Karpas-422 (cell line): ENCODE measurements at regions not wholly inside any gene's neighbourhood (a gene's known extent, or its start where the extent isn't known, plus 50 kb on each side); places are given as distances from the start of the nearest gene placed in this dataset.

ENCODE experiments used
- DNase-seq: peaks from one replicate; pipeline ENCODE4 v3.0.0-alpha.2; 2015
- H2AFZ ChIP-seq: fragments of 200-600 bp; sonication (generic); 2 replicates; pipeline ENCODE4 v1.6.1; 2014; ENCODE audit warnings: antibody characterized with exemption, low read length, mixed read lengths
- H3K27ac ChIP-seq: fragments of 200-600 bp; sonication (generic); 2 replicates; pipeline ENCODE4 v1.5.1; 2014; ENCODE audit warnings: mild to moderate bottlenecking, low read length, moderate library complexity
- H3K27me3 ChIP-seq: fragments of 200-600 bp; sonication (generic); 2 replicates; pipeline ENCODE4 v1.6.1; 2014; ENCODE audit warnings: low read length, mixed read lengths
- H3K36me3 ChIP-seq: fragments of 200-600 bp; sonication (generic); 2 replicates; pipeline ENCODE4 v1.6.1; 2014; ENCODE audit warnings: low read length, mixed read lengths; ENCODE audit not compliant: insufficient read depth
- H3K4me1 ChIP-seq: fragments of 200-600 bp; sonication (generic); 2 replicates; pipeline ENCODE4 v1.6.1; 2014; ENCODE audit warnings: mild to moderate bottlenecking, low read length, mixed read lengths
- H3K4me2 ChIP-seq: fragments of 200-600 bp; sonication (generic); 2 replicates; pipeline ENCODE4 v1.6.1; 2014; ENCODE audit warnings: low read length, low read depth, mild to moderate bottlenecking; ENCODE audit not compliant: poor library complexity, severe bottlenecking
- H3K4me3 ChIP-seq: fragments of 200-600 bp; sonication (generic); 2 replicates; pipeline ENCODE4 v1.5.1; 2014; ENCODE audit warnings: mild to moderate bottlenecking, antibody characterized with exemption, low read length, mixed read lengths
- H3K79me2 ChIP-seq: fragments of 200-600 bp; sonication (generic); 2 replicates; pipeline ENCODE4 v1.6.1; 2014; ENCODE audit warnings: mild to moderate bottlenecking, low read length, mixed read lengths
- H3K9ac ChIP-seq: fragments of 200-600 bp; sonication (generic); 2 replicates; pipeline ENCODE4 v1.6.0; 2014; ENCODE audit warnings: low read length
- H3K9me2 ChIP-seq: fragments of 200-600 bp; sonication (generic), shearing (Covaris generic); replicated peaks from 2 replicates; pipeline ENCODE4 v1.6.0; 2014; ENCODE audit warnings: mild to moderate bottlenecking, low read length, moderate library complexity; ENCODE audit not compliant: insufficient read depth
- H3K9me3 ChIP-seq: fragments of 300-700, 200-600 bp; sonication (generic); 2 replicates; pipeline ENCODE4 v1.6.1; 2014; ENCODE audit warnings: low read length, mixed read lengths
- H4K20me1 ChIP-seq: fragments of 200-600 bp; sonication (generic); 2 replicates; pipeline ENCODE4 v1.6.1; 2014; ENCODE audit warnings: mild to moderate bottlenecking, antibody characterized with exemption, low read length, low read depth; ENCODE audit not compliant: insufficient read depth

- no peak for DNase-seq
- Histone ChIP-seq H3K27me3 (no peaks in the 10 kb centered on the region), H3K9ac (no peak overlapping the region), H3K27ac (no peak overlapping the region), H3K4me2 (no peak overlapping the region), H3K9me2 (no peaks in the 10 kb centered on the region), H2AFZ (no peak overlapping the region), H3K79me2 (no peaks in the 10 kb centered on the region), H4K20me1 (no peaks in the 10 kb centered on the region), H3K4me1 (no peaks in the 10 kb centered on the region), H3K4me3 (no peak overlapping the region), H3K36me3 (no peaks in the 10 kb centered on the region), H3K9me3 (no peaks in the 10 kb centered on the region)
Observed at GRCh38 chr3:177571944-177572315, 374.6 kb upstream of the TBL1XR1 start.

DNA sequence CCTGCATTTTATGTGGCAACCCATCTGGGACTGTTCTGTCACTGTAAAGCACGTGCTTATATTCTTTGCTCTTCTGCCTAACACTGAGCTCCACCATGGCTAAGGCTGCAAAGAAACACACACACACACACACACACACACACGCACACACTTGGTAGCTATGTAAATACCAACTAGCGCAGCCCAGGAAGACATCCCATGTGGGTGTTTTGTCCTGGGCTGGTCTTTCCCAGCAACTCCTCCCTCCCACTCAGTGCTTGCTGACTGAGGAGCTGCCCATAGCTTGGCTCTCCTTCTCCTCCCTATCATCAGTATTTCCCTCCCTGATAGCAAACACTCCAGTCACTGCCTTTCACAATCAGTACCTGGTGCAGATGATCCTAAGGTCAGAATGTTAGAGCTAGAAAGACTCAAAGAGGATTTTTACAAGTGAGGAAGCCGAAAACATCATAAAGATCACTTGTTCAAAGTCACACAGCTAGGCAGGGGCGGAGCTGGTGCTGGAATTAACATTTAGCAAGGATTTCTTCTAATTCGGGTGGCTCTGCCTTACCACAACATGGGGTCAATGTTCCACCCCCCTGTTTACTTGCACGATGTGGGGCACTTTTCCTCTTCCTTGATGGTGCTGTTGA lies 377.1 kb upstream of the TBL1XR1 start:
- Histone ChIP-seq H3K36me3 (no peaks in the 10 kb centered on the region), H3K9me3 (no peaks in the 10 kb centered on the region), H3K4me1 (no peaks in the 10 kb centered on the region), H3K9me2 (no peaks in the 10 kb centered on the region), H3K4me2 (no peak overlapping the region), H3K9ac (no peak overlapping the region), H3K27ac (no peak overlapping the region), H3K4me3 (no peak overlapping the region), H3K27me3 (no peaks in the 10 kb centered on the region), H3K79me2 (no peaks in the 10 kb centered on the region), H4K20me1 (no peaks in the 10 kb centered on the region), H2AFZ (no peak overlapping the region)
- DNase-seq: no peak

- no peaks in the 10 kb centered on the region for H3K9me2 ChIP-seq
- no peak overlapping the region for H3K4me2 ChIP-seq
- H3K27ac ChIP-seq: no peak overlapping the region
- H3K36me3 ChIP-seq: no peaks in the 10 kb centered on the region
- H3K4me1 ChIP-seq: no peaks in the 10 kb centered on the region
- no peaks in the 10 kb centered on the region for H3K79me2 ChIP-seq
- no peak overlapping the region for H2AFZ ChIP-seq
- H3K9ac ChIP-seq: no peak overlapping the region
- H3K4me3 ChIP-seq: no peak overlapping the region
- no peaks in the 10 kb centered on the region for H3K9me3 ChIP-seq
- DNase-seq: no peak
- no peaks in the 10 kb centered on the region for H4K20me1 ChIP-seq
- H3K27me3 ChIP-seq: no peaks in the 10 kb centered on the region
Observed at GRCh38 chr3:177576746-177577145, 379.5 kb upstream of the TBL1XR1 start.

GRCh38 chr3:177578488-177578887 lies 381.2 kb upstream of the TBL1XR1 start:
- no peaks in the 10 kb centered on the region for H3K9me3 ChIP-seq

GRCh38 chr3:177579419-177579818 lies 382.1 kb upstream of the TBL1XR1 start:
- DNase-seq: no peak
- no peaks in the 10 kb centered on the region for H3K4me1 ChIP-seq
- no peaks in the 10 kb centered on the region for H3K36me3 ChIP-seq
- H2AFZ ChIP-seq: no peak overlapping the region
- H3K79me2 ChIP-seq: no peaks in the 10 kb centered on the region
- no peak overlapping the region for H3K4me3 ChIP-seq
- no peaks in the 10 kb centered on the region for H3K9me2 ChIP-seq
- no peak overlapping the region for H3K4me2 ChIP-seq
- no peaks in the 10 kb centered on the region for H3K27me3 ChIP-seq
- H3K9me3 ChIP-seq: no peaks in the 10 kb centered on the region
- no peak overlapping the region for H3K27ac ChIP-seq
- no peak overlapping the region for H3K9ac ChIP-seq
- H4K20me1 ChIP-seq: no peaks in the 10 kb centered on the region

More at GRCh38 chr3:177578488-177578887, 381.2 kb upstream of the TBL1XR1 start:
- Histone ChIP-seq H3K36me3 (no peaks in the 10 kb centered on the region), H3K79me2 (no peaks in the 10 kb centered on the region), H3K9ac (no peak overlapping the region), H3K4me3 (no peak overlapping the region), H3K4me1 (no peaks in the 10 kb centered on the region), H3K27ac (no peak overlapping the region), H4K20me1 (no peaks in the 10 kb centered on the region), H3K4me2 (no peak overlapping the region), H2AFZ (no peak overlapping the region), H3K9me2 (no peaks in the 10 kb centered on the region), H3K27me3 (no peaks in the 10 kb centered on the region)
- DNase-seq: no peak

DNA sequence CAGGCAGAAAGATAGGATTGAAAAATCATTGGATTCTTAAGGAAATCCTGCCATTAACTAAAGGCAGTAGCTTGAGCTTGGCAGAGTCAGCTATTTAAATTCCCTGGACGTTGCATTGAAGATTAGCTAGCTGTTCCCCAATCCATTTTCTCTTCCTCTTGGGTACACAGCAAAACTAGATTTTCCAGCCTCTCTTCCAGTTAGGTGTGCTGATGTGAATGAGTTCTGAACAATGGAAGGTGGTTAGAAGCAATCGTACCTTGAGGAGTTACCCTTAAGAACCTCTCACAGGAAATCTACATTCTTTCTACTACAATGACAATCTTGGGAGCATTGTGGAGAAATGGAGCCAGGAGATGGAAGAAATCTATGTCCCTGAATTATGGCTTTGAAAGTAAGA lies 383.2 kb upstream of the TBL1XR1 start:
- Histone ChIP-seq H3K36me3 (no peaks in the 10 kb centered on the region), H3K9me2 (no peaks in the 10 kb centered on the region), H3K4me1 (no peaks in the 10 kb centered on the region), H3K27me3 (no peaks in the 10 kb centered on the region), H3K9ac (no peak overlapping the region), H3K79me2 (no peaks in the 10 kb centered on the region), H3K4me2 (no peak overlapping the region), H2AFZ (no peak overlapping the region), H4K20me1 (no peaks in the 10 kb centered on the region), H3K4me3 (no peak overlapping the region), H3K9me3 (no peaks in the 10 kb centered on the region), H3K27ac (no peak overlapping the region)
- DNase-seq: no peak

DNA sequence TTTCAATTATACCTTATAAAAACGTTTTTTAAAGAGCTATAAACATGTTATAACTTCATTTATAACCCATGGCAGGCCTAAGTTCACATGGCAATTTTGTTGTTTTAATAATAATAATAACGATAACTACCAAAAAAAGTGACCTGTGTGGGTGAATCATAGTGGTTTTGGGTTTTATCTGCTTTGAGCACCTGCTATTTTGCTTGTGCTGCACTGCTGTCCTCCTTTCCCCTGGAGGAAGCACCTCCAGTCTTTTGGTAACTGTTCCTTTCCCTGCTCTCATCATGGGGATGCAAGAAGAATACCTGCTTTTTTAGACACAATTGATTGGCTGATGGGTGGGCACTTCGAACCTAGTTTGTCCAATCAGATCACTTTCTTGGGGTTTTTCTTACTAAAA lies 388.0 kb upstream of the TBL1XR1 start:
- H3K9ac ChIP-seq: no peak overlapping the region
- H4K20me1 ChIP-seq: no peaks in the 10 kb centered on the region
- no peaks in the 10 kb centered on the region for H3K36me3 ChIP-seq
- no peak overlapping the region for H3K4me2 ChIP-seq
- H3K27ac ChIP-seq: no peak overlapping the region
- H2AFZ ChIP-seq: no peak overlapping the region
- no peaks in the 10 kb centered on the region for H3K4me1 ChIP-seq
- no peaks in the 10 kb centered on the region for H3K9me3 ChIP-seq
- no peak overlapping the region for H3K4me3 ChIP-seq
- no peaks in the 10 kb centered on the region for H3K79me2 ChIP-seq
- H3K9me2 ChIP-seq: no peaks in the 10 kb centered on the region
- no peaks in the 10 kb centered on the region for H3K27me3 ChIP-seq
- DNase-seq: no peak

- H3K27ac ChIP-seq: no peak overlapping the region
- no peaks in the 10 kb centered on the region for H4K20me1 ChIP-seq
- no peak overlapping the region for H3K4me2 ChIP-seq
- no peaks in the 10 kb centered on the region for H3K9me3 ChIP-seq
- no peak overlapping the region for H2AFZ ChIP-seq
- no peak for DNase-seq
- no peaks in the 10 kb centered on the region for H3K79me2 ChIP-seq
- H3K27me3 ChIP-seq: no peaks in the 10 kb centered on the region
- H3K4me3 ChIP-seq: no peak overlapping the region
- no peaks in the 10 kb centered on the region for H3K9me2 ChIP-seq
- no peaks in the 10 kb centered on the region for H3K36me3 ChIP-seq
- H3K9ac ChIP-seq: no peak overlapping the region
- no peaks in the 10 kb centered on the region for H3K4me1 ChIP-seq
Observed at GRCh38 chr3:177589041-177589650, 391.9 kb upstream of the TBL1XR1 start.
